H9 (cell line): ENCODE measurements at regions not wholly inside any gene's neighbourhood (a gene's known extent, or its start where the extent isn't known, plus 50 kb on each side); places are given as distances from the start of the nearest gene placed in this dataset.

Experiments
- DNase-seq: peaks from one replicate; pipeline ENCODE4 v3.0.0-alpha.2; 2017
- H2AFZ ChIP-seq: one replicate; pipeline ENCODE4 v1.6.1; 2013; ENCODE audit warnings: mild to moderate bottlenecking, low read length, control low read depth, moderate library complexity
- H2AK5ac ChIP-seq: 2 replicates; pipeline ENCODE4 v1.6.1; 2013; ENCODE audit warnings: low read length, control low read depth, mixed read lengths; ENCODE audit not compliant: insufficient read length
- H2BK120ac ChIP-seq: one replicate; pipeline ENCODE4 v1.6.1; 2013; ENCODE audit warnings: low read depth, mild to moderate bottlenecking, low read length, control low read depth, inconsistent platforms; ENCODE audit not compliant: poor library complexity, severe bottlenecking
- H2BK12ac ChIP-seq: 2 replicates; pipeline ENCODE4 v1.6.1; 2013; ENCODE audit warnings: low read length, control low read depth, mixed read lengths, low read depth; ENCODE audit not compliant: insufficient read length
- H2BK15ac ChIP-seq: 2 replicates; pipeline ENCODE4 v1.6.1; 2013; ENCODE audit warnings: low read depth, low read length, control low read depth
- H2BK20ac ChIP-seq: one replicate; pipeline ENCODE4 v1.6.1; 2013; ENCODE audit warnings: low read depth, mild to moderate bottlenecking, low read length, control low read depth, inconsistent platforms; ENCODE audit not compliant: poor library complexity, severe bottlenecking
- H2BK5ac ChIP-seq: 2 replicates; pipeline ENCODE4 v1.6.1; 2013; ENCODE audit warnings: low read length, control low read depth, mixed read lengths; ENCODE audit not compliant: insufficient read length
- H3K14ac ChIP-seq: 2 replicates; pipeline ENCODE4 v1.6.1; 2013; ENCODE audit warnings: low read length, control low read depth; ENCODE audit not compliant: insufficient read depth
- H3K18ac ChIP-seq: 2 replicates; pipeline ENCODE4 v1.6.1; 2013; ENCODE audit warnings: low read depth, mild to moderate bottlenecking, mixed read lengths, low read length, control low read depth; ENCODE audit not compliant: insufficient read length
- H3K23ac ChIP-seq: 2 replicates; pipeline ENCODE4 v1.6.1; 2013; ENCODE audit warnings: low read length, control low read depth, mixed read lengths, low read depth; ENCODE audit not compliant: insufficient read length
- H3K23me2 ChIP-seq: 2 replicates; pipeline ENCODE4 v1.6.1; 2013; ENCODE audit warnings: low read depth, mild to moderate bottlenecking, mixed read lengths, low read length, control low read depth; ENCODE audit not compliant: insufficient read length, poor library complexity, severe bottlenecking
- H3K27ac ChIP-seq: 2 replicates; pipeline ENCODE4 v1.5.1; 2013; ENCODE audit warnings: low read length, control low read depth, mixed read lengths, low read depth; ENCODE audit not compliant: insufficient read length
- H3K27me3 ChIP-seq: 2 replicates; pipeline ENCODE4 v1.6.1; 2013; ENCODE audit warnings: low read length, control low read depth, inconsistent platforms; ENCODE audit not compliant: insufficient read depth
- H3K4ac ChIP-seq: 2 replicates; pipeline ENCODE4 v1.6.1; 2013; ENCODE audit warnings: low read depth, mild to moderate bottlenecking, control low read depth, inconsistent platforms, low read length, moderate library complexity
- H3K4me1 ChIP-seq: 2 replicates; pipeline ENCODE4 v1.6.1; 2013; ENCODE audit warnings: low read length, control low read depth, inconsistent platforms; ENCODE audit not compliant: insufficient read depth
- H3K4me2 ChIP-seq: 2 replicates; pipeline ENCODE4 v1.6.1; 2013; ENCODE audit warnings: low read length, control low read depth, mixed read lengths; ENCODE audit not compliant: insufficient read length, insufficient read depth
- H3K56ac ChIP-seq: 2 replicates; pipeline ENCODE4 v1.6.1; 2013; ENCODE audit warnings: low read depth, mild to moderate bottlenecking, mixed read lengths, low read length, control low read depth; ENCODE audit not compliant: insufficient read length
- H3K79me1 ChIP-seq: 2 replicates; pipeline ENCODE4 v1.6.1; 2013; ENCODE audit warnings: low read depth, mild to moderate bottlenecking, moderate library complexity, low read length, control low read depth, inconsistent platforms; ENCODE audit not compliant: insufficient read depth, poor library complexity, severe bottlenecking
- H3K79me2 ChIP-seq: 2 replicates; pipeline ENCODE4 v1.6.1; 2013; ENCODE audit warnings: low read length, control low read depth, inconsistent platforms; ENCODE audit not compliant: insufficient read depth
- H3K9ac ChIP-seq: 2 replicates; pipeline ENCODE4 v1.6.1; 2013; ENCODE audit warnings: low read length, control low read depth, mixed read lengths; ENCODE audit not compliant: insufficient read length; ENCODE audit errors: extremely low read depth
- H3K9me3 ChIP-seq: one replicate; pipeline ENCODE4 v1.6.1; 2013; ENCODE audit warnings: low read depth, low read length, inconsistent platforms; ENCODE audit not compliant: control insufficient read depth
- H3T11ph ChIP-seq: one replicate; pipeline ENCODE4 v1.6.1; 2013; ENCODE audit warnings: mild to moderate bottlenecking, low read length, control low read depth, inconsistent platforms
- H4K20me1 ChIP-seq: one replicate; pipeline ENCODE4 v1.6.1; 2013; ENCODE audit not compliant: control insufficient read depth, insufficient read length, insufficient read depth
- H4K5ac ChIP-seq: 2 replicates; pipeline ENCODE4 v1.6.1; 2013; ENCODE audit warnings: low read depth, mild to moderate bottlenecking, mixed read lengths, low read length, control low read depth; ENCODE audit not compliant: insufficient read length
- H4K8ac ChIP-seq: replicated peaks from 2 replicates; pipeline ENCODE4 v1.6.1; 2013; ENCODE audit warnings: low read length, control low read depth, mixed read lengths, low read depth; ENCODE audit not compliant: insufficient read length
- H4K91ac ChIP-seq: 2 replicates; pipeline ENCODE4 v1.6.1; 2013; ENCODE audit warnings: low read depth, mild to moderate bottlenecking, moderate library complexity, mixed read lengths, low read length, control low read depth; ENCODE audit not compliant: insufficient read length
- H3K27ac Mint-ChIP-seq, 3 experiments: 2 replicates in 2 of 3; 3 replicates in 1 of 3; pipeline ENCODE4 v1.8.0; 2020 to 2021; ENCODE audit warnings: mixed read lengths in 3 of 3, mild to moderate bottlenecking in 1 of 3, moderate library complexity in 1 of 3
- H3K27me3 Mint-ChIP-seq: 2 replicates; pipeline ENCODE4 v1.8.0; 2021; ENCODE audit warnings: low read depth, mild to moderate bottlenecking, moderate library complexity, mixed read lengths
- H3K36me3 Mint-ChIP-seq, 3 experiments: 2 replicates in 2 of 3; 3 replicates in 1 of 3; pipeline ENCODE4 v1.8.0; 2020 to 2021; ENCODE audit warnings: low read depth in 3 of 3, mixed read lengths in 3 of 3; ENCODE audit not compliant: insufficient read depth in 1 of 3
- H3K4me1 Mint-ChIP-seq, 2 experiments: 2 replicates each; pipeline ENCODE4 v1.8.0; 2020; ENCODE audit warnings: mixed read lengths in 2 of 2
- H3K4me3 Mint-ChIP-seq, 2 experiments: 2 replicates in 1 of 2; 3 replicates in 1 of 2; pipeline ENCODE4 v1.8.0; 2020 to 2021; ENCODE audit warnings: mild to moderate bottlenecking in 2 of 2, mixed read lengths in 2 of 2, moderate library complexity in 1 of 2
- H3K9me3 Mint-ChIP-seq, 2 experiments: 2 replicates in 1 of 2; 3 replicates in 1 of 2; pipeline ENCODE4 v1.8.0; 2020; ENCODE audit warnings: mild to moderate bottlenecking in 2 of 2, mixed read lengths in 2 of 2, moderate library complexity in 1 of 2
- WGBS: extraction: QIAGEN DNeasy Blood & Tissue Kit; methylation state at CpG from one replicate; pipeline ENCODE4 v1.1.7; 2013; ENCODE audit warnings: missing lambda C conversion rate, low lambda C conversion rate, mixed read lengths; ENCODE audit not compliant: insufficient read length; ENCODE audit errors: extremely low coverage; 5-methylcytosine and 5-hydroxymethylcytosine counted together
- TF ChIP-seq, protein P1 (sequence below): fragments of 200-600 bp; sonication (generic); conservative IDR thresholded peaks from 3 replicates; pipeline ENCODE4 v1.8.0; 2021; ENCODE audit warnings: antibody characterized with exemption, mild to moderate bottlenecking

DNA sequence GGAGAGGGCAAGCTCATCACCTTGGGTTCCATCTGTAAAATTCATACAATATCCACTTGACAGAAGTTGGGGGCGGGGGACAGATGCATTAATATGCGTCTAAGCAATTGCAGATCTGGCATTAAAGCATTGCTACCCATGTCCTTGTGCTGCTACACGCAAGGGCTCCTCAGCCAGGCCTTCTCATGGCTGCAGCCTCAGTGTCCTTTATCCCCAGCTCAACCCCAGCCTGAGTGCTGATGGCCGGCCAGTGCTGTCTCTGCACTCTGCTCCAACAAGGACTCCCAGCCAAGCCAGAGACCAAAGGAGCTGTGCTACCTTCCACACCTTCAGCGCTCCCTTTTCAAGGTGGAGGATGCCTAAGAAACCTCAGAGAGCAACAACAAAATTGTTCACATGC is 188.5 kb upstream of the STXBP5 start:
- Histone ChIP-seq H3K27ac (no peak overlapping the region), H2BK15ac (no peak overlapping the region), H3K23ac (no peak overlapping the region), H3K4me2 (no peak overlapping the region), H2AFZ (no peak overlapping the region), H3K14ac (no peak overlapping the region), H2BK5ac (no peak overlapping the region), H2BK20ac (no peak overlapping the region), H3K23me2 (no peaks in the 10 kb centered on the region), H3K9ac (no peak overlapping the region), H4K20me1 (no peaks in the 10 kb centered on the region), H4K5ac (no peak overlapping the region), H3K79me2 (no peaks in the 10 kb centered on the region), H3K79me1 (no peaks in the 10 kb centered on the region), H3K27me3 (no peaks in the 10 kb centered on the region), H2BK120ac (no peak overlapping the region), H3K9me3 (no peaks in the 10 kb centered on the region), H3T11ph (no peak overlapping the region), H4K91ac (no peak overlapping the region), H3K4ac (no peak overlapping the region), H3K4me1 (no peaks in the 10 kb centered on the region), H2AK5ac (no peak overlapping the region), H2BK12ac (no peak overlapping the region), H3K18ac (no peak overlapping the region), H3K56ac (no peak overlapping the region), H4K8ac (no peak overlapping the region)
- H3K27ac Mint-ChIP-seq: no peak overlapping the region; a peak in 1 of 7 replicates
- WGBS: no CpG with 5 or more reads among the region's 5 CpGs
- no peaks in the 10 kb centered on the region for H3K4me1 Mint-ChIP-seq
- no peaks in the 10 kb centered on the region for H3K27me3 Mint-ChIP-seq
- no peak for DNase-seq
- H3K9me3 Mint-ChIP-seq: no peaks in the 10 kb centered on the region
- H3K36me3 Mint-ChIP-seq: peaks cover 0 to under 1% (median 0%) of the 10 kb centered on the region in 3 experiments; a peak in 1 of 7 replicates
- TF ChIP-seq, protein P1, sequence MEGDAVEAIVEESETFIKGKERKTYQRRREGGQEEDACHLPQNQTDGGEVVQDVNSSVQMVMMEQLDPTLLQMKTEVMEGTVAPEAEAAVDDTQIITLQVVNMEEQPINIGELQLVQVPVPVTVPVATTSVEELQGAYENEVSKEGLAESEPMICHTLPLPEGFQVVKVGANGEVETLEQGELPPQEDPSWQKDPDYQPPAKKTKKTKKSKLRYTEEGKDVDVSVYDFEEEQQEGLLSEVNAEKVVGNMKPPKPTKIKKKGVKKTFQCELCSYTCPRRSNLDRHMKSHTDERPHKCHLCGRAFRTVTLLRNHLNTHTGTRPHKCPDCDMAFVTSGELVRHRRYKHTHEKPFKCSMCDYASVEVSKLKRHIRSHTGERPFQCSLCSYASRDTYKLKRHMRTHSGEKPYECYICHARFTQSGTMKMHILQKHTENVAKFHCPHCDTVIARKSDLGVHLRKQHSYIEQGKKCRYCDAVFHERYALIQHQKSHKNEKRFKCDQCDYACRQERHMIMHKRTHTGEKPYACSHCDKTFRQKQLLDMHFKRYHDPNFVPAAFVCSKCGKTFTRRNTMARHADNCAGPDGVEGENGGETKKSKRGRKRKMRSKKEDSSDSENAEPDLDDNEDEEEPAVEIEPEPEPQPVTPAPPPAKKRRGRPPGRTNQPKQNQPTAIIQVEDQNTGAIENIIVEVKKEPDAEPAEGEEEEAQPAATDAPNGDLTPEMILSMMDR: no peak
- H3K4me3 Mint-ChIP-seq: no peak overlapping the region
